Panc1 (cell line): ENCODE measurements at regions not wholly inside any gene's neighbourhood (a gene's known extent, or its start where the extent isn't known, plus 50 kb on each side); places are given as distances from the start of the nearest gene placed in this dataset.

ENCODE experiments used
- CTCF ChIP-seq: fragments of 450-650 bp; IDR thresholded peaks from 2 replicates; pipeline ENCODE4 v1.5.1; 2017; ENCODE audit warnings: mild to moderate bottlenecking
- POLR2AphosphoS5 ChIP-seq: IDR thresholded peaks from 2 replicates; pipeline ENCODE4 v1.6.1; 2012; ENCODE audit warnings: mild to moderate bottlenecking, low read depth, low read length, moderate library complexity

- TF ChIP-seq CTCF: no peak
- no peak for TF ChIP-seq POLR2AphosphoS5
Observed at GRCh38 chr11:56846631-56847576, 98.4 kb upstream of the OR9G4 start.
